ENCODE measurements at regions not wholly inside any gene's neighbourhood (a gene's known extent, or its start where the extent isn't known, plus 50 kb on each side); places are given as distances from the start of the nearest gene placed in this dataset.

- no peak for DNase-seq
These were observed 519.6 kb upstream of the SEMA6A start for GRCh38 chr5:117094114-117094815.

DNA sequence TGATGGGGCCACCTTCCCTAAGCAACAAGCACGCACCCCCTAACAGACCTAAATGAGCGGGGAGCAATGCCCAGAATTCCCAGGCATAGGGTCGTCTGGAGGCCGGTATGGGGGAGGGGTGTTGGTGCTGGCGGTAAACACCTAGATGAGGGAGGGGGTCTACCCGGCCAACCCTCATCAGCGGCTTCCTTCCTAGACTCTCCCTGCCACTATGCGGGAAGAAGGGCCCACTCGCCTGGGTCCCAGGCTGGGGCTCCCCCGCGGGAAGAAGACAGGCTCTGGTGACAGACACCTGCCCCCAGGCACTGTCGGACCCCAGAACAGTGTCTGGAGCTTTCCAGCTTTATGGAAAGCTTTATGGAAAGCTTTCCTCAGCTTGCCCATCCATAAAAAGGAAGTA, 519.0 kb upstream of the SEMA6A start:
- no peak for DNase-seq

DNA sequence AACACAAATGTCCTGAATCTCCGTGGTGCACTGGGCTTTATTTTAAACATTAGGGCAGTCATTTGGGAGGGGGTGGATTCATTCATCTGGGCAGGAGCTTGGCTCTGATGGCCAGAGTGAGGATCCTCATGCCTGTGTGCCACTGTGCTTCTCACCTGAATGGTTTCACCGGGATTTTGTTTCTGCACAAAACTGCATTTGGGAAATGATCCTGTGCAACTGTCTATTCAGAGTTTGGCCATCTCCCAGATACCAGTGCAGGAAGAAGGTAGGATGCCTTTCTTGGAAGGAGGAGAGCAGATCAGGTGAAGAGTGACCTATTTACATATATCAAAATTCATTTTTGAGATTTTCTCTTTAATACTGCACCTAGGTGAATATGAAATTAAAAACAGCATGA, 514.4 kb upstream of the SEMA6A start:
- DNase-seq: no peak

DNA sequence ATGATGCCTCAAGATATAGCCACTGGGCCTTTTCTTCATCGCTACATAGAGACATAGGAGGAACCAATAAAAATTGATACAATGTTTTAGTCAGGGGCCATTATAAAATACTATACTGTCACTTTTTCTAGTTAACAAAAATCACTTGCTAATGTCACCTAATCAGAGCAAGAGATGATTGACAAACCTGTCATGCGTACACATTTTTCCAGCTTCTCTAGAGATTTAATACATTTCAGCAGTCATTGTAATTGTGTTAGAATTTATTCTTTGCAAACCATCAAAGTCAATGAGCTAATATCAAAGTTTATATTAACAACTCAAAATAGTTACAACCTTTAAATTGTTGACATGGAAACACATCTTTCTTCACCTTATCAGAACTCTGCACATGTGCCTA, 513.6 kb upstream of the SEMA6A start:
- no peak for DNase-seq

- peak; percentile 12 for DNase-seq
These were observed 509.4 kb upstream of the SEMA6A start for GRCh38 chr5:117084067-117084466.

DNA sequence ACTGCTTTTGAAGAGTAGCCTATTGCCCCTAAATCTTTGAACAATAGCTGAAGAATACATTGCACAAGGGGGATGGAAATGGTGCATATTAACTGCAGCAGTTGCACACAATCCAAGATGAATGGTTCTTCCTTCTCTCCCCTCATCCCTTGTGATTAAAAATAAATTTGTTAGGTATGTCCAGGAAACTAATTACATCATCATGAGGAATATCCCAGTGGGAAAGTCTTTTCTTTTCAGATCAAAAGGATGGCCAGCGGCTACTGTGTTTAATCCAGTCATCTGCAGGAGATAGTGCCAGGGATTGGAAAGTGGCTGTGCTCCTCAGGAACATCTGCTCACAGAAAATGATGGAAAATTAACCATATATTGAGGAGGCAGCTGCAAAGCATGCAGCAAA, 508.4 kb upstream of the SEMA6A start:
- no peak for DNase-seq

DNA sequence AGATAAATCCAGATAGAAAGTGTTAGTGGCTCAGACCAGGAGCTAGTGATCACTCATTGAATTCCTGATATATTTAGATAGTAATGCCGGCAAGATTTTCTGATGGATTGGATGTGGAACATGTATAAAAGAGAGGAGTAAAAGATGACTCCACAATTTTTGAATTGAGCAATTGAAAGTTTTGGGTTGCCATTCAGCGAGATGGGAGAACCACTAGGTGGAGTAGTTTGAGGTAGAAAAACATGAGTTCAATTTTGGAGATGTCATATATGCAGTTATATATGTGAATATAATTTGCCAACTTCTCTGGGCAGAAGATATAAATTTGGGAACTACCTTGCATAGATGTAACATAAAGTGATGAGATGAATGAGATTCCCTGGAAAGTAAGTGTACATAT, 502.5 kb upstream of the SEMA6A start:
- peak; percentile 21 for DNase-seq

GRCh38 chr5:117072439-117072838, 497.8 kb upstream of the SEMA6A start:
- DNase-seq: no peak

GRCh38 chr5:117065800-117066199, 491.2 kb upstream of the SEMA6A start:
- no peak for DNase-seq

DNA sequence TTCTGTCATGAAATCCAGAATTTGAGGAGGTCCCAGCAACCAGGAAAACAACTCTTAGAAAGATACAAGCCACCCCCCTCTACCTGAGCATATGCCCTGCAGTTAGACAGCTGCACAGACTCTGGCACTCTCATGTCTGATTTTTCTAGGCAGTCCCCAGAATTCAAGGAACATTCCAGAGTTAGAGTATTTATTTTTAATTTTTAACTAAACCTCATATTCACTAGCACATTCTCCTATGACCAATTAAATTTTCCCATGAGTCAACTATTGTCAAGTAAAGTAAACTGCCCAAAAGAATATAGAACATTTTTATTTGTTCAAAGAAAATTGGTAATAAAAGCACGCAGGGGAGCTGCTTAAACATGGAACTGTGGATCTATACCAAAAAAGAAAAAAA, 490.5 kb upstream of the SEMA6A start:
- DNase-seq: no peak

DNA sequence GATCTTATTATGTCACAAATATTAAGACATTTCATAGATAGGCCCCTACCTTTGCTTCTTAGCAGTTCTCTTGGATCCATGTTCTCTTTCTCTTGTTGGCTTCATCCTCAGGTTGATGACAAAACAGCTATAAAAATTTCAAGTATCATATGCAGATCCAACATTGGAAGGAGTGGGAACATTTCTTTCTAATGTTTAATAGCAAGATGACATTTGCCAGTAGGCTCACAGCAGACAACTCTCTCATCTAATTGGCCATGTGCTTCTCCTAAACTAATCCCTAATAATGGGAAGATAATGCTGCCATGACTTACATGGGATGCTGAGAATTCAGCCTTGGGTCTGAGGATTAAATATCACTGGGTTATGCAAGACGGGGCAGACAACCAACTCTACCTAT, 485.5 kb upstream of the SEMA6A start:
- peak; percentile 6 for DNase-seq

DNA sequence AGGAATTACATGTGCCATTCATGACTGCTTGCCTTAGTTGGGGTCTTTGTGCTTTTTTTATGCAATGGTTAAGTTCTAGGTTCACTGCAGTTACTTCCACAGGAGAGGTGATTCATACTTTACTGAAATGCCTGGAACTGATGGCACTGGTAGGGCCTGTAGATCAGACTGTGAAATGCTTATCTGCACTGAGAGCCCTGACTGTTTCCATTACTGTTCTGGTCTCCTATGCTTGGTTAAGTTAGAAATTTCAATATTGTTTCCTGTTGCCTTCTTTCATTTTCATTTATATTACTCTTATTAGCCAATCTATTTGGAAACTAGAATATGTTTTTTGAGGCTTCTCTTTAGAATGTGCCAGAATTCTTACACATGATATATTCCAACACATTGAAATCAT, 484.1 kb upstream of the SEMA6A start:
- no peak for DNase-seq

- no peak for DNase-seq
These were observed 480.9 kb upstream of the SEMA6A start for GRCh38 chr5:117055517-117055916.

GRCh38 chr5:117054911-117055310, 480.3 kb upstream of the SEMA6A start:
- peak; percentile 57 for DNase-seq

- no peak for DNase-seq
These were observed 479.5 kb upstream of the SEMA6A start for GRCh38 chr5:117054141-117054540.

DNA sequence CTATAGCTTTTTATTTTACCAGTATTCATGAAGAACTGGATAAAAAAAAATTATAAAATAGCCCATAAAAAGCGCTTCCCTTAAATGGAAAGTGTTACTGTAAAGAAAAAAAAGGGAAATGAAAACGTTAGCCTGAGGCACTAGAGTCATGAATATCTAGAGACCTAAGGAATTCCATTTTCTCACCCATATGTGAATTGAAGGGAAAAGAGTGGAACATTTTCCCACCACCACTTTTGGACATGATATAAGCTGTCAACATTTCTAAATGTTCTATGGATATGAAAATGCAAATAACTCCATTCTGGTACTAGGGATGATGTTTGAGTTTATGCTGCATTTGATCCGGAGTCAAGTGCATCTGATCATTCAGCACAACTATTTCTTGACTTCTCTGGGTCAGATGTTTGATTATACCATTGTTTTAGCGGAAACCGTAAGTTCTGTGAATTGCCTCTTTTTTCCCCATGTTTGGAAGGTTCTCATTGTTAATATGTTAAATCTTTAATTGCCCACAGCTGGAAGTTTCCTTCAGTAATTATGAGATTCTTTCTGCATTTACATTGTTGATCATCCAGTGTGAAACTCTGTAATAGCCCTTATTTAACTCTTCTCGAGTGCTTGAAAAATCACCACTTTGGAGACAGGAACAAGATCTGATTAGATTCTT, 467.4 kb upstream of the SEMA6A start:
- DNase-seq: no peak

GRCh38 chr5:117039035-117039434, 464.4 kb upstream of the SEMA6A start:
- no peak for DNase-seq

- no peak for DNase-seq
These were observed 452.8 kb upstream of the SEMA6A start for GRCh38 chr5:117027384-117027783.

DNA sequence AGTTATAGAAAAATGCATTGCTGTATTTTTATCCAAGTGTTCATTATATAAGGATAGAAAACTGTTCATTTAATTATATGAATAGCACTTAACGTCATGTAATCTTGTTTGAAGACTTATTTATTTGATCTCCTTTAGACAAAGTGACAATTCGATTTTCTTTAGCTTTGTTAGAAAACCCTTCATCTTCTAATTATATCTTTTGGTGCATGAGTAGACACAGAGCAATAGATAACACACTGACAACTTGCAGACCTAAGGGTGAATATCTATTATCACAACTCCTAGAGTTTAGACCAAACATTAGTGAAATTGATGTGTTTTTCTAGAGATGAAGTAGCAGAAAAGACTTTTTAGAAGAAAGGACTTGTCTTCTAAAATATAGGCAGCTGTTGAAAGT, 446.4 kb upstream of the SEMA6A start:
- DNase-seq: no peak

GRCh38 chr5:117013280-117013877, 438.8 kb upstream of the SEMA6A start:
- no peak for DNase-seq

DNA sequence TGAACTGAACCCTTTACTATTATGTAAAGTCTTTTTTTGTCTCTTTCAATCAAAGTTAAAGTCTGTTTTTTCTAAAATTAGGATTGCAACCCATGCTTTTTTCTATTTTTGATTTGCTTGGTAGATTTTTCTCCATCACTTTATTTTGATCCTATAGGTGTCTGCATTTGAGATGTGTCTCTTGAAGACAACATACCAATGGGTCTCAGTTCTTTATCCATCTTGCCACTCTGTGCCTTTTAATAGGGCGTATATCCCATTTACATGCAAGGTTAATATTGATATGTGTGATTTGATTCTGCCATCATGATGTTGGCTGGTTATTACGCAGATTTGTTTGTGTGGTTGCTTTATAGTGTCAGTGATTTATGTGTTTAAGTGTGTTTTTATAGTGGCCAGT, 436.0 kb upstream of the SEMA6A start:
- no peak for DNase-seq

- no peak for DNase-seq
These were observed 423.4 kb upstream of the SEMA6A start for GRCh38 chr5:116998024-116998423.

DNA sequence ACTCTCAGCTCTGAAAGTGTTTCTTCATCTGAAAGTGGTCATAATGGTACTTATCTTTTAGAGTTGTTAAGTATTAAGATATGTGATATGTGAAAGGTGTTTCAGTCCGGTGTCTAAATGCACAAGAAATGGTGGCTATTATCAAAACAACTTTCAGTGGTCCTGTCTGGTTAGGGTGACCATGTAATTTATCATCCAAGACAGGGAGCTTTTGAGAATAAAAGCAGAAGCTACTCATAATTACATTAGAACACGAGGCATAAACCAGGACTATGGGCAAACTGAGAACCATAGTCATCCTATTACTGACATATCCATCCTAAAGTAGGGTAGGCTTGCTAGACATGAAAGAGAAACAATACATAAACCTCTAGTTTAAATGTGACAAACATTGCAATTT, 418.1 kb upstream of the SEMA6A start:
- no peak for DNase-seq

DNA sequence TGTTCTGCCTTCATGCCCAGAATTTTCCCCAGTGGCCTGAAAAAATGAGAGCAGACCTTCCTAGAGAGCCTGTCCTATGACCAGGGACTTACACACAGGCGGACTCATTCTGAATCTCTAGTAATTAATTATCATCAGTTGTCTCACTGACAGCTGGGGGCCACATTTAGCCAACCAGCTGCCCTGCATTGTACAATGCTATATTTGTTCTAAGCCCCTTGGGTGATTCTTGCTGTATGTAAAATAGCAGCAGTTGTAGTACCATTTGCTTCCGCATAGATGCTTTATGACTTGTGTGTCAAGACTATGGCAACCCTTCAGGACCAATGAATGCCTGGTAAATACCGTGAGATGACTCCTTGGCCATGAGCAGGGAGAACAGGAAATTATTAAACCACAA, 415.4 kb upstream of the SEMA6A start:
- peak; percentile 50 for DNase-seq

DNA sequence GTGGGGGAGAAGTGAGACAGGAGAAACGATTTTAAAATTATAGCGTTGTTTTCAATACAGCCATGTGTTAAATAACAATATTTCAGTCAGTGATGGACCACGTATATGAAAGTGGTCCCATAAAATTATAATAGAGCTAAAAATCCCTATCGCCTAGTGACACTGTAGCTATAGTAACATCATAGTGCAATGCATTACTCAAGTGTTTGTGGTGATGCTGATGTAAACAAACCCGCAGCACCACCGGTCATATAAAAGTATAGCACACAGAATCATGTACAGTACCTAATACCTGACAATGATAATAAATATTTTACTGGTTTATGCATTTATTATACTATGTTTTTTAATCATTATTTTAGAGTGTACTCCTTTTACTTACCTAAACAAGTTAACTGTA, 407.4 kb upstream of the SEMA6A start:
- no peak for DNase-seq

All from NCI-H82 (cell line).